Type B pancreatic cell (in vitro differentiated cells): ENCODE measurements at regions not wholly inside any gene's neighbourhood (a gene's known extent, or its start where the extent isn't known, plus 50 kb on each side); places are given as distances from the start of the nearest gene placed in this dataset.

Experiments used
- DNase-seq: peaks from one replicate; pipeline ENCODE4 v3.0.0; 2021; ENCODE audit warnings: mixed read lengths; ENCODE audit not compliant: unreplicated experiment; ENCODE audit errors: extremely low spot score
- H3K27ac Mint-ChIP-seq: 2 replicates; pipeline ENCODE4 v1.8.0; 2021; ENCODE audit warnings: mild to moderate bottlenecking, mixed read lengths
- H3K27me3 Mint-ChIP-seq: 2 replicates; pipeline ENCODE4 v1.8.0; 2021; ENCODE audit warnings: mixed read lengths
- H3K36me3 Mint-ChIP-seq: 2 replicates; pipeline ENCODE4 v1.8.0; 2021; ENCODE audit warnings: mixed read lengths
- H3K4me1 Mint-ChIP-seq: one replicate; pipeline ENCODE4 v1.8.0; 2021; ENCODE audit warnings: mixed read lengths; ENCODE audit not compliant: unreplicated experiment
- H3K4me3 Mint-ChIP-seq: 2 replicates; pipeline ENCODE4 v1.8.0; 2021; ENCODE audit warnings: mild to moderate bottlenecking, mixed read lengths
- H3K9me3 Mint-ChIP-seq: 2 replicates; pipeline ENCODE4 v1.8.0; 2021; ENCODE audit warnings: mixed read lengths
- TF ChIP-seq, protein P1 (sequence below): fragments of 200-600 bp; sonication (generic); conservative IDR thresholded peaks from 2 replicates; pipeline ENCODE4 v1.5.0; 2021; ENCODE audit warnings: antibody characterized with exemption, mild to moderate bottlenecking

- Mint-ChIP-seq H3K4me1 (peaks cover 4% of the 10 kb centered on the region), H3K4me3 (peak overlapping the region; percentile 73), H3K27ac (peak overlapping the region; percentile 18), H3K9me3 (no peaks in the 10 kb centered on the region), H3K36me3 (no peaks in the 10 kb centered on the region), H3K27me3 (peaks cover 78% of the 10 kb centered on the region)
- TF ChIP-seq, protein P1, sequence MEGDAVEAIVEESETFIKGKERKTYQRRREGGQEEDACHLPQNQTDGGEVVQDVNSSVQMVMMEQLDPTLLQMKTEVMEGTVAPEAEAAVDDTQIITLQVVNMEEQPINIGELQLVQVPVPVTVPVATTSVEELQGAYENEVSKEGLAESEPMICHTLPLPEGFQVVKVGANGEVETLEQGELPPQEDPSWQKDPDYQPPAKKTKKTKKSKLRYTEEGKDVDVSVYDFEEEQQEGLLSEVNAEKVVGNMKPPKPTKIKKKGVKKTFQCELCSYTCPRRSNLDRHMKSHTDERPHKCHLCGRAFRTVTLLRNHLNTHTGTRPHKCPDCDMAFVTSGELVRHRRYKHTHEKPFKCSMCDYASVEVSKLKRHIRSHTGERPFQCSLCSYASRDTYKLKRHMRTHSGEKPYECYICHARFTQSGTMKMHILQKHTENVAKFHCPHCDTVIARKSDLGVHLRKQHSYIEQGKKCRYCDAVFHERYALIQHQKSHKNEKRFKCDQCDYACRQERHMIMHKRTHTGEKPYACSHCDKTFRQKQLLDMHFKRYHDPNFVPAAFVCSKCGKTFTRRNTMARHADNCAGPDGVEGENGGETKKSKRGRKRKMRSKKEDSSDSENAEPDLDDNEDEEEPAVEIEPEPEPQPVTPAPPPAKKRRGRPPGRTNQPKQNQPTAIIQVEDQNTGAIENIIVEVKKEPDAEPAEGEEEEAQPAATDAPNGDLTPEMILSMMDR: no peak
- DNase-seq: no peak
Observed at GRCh38 chr12:94872971-94873733, 130.3 kb downstream of the NDUFA12 start.

- TF ChIP-seq, protein P1: no peak
- no peaks in the 10 kb centered on the region for H3K9me3 Mint-ChIP-seq
Observed at GRCh38 chr12:94872671-94872970, 130.9 kb downstream of the NDUFA12 start.

GRCh38 chr12:94872007-94872653, 131.4 kb downstream of the NDUFA12 start:
- H3K27ac Mint-ChIP-seq: peak overlapping the region; percentile 18
- TF ChIP-seq, protein P1: no peak
- DNase-seq: no peak
- peaks cover 69% of the 10 kb centered on the region for H3K27me3 Mint-ChIP-seq
- peaks cover 4% of the 10 kb centered on the region for H3K4me1 Mint-ChIP-seq
- no peaks in the 10 kb centered on the region for H3K9me3 Mint-ChIP-seq
- H3K4me3 Mint-ChIP-seq: peak overlapping the region; percentile 73
- H3K36me3 Mint-ChIP-seq: no peaks in the 10 kb centered on the region

More at GRCh38 chr12:94872671-94872970, 130.9 kb downstream of the NDUFA12 start:
- Mint-ChIP-seq H3K27me3 (peaks cover 73% of the 10 kb centered on the region), H3K27ac (peak overlapping the region; percentile 18), H3K4me3 (peak overlapping the region; percentile 73), H3K36me3 (no peaks in the 10 kb centered on the region), H3K4me1 (peaks cover 4% of the 10 kb centered on the region)
- DNase-seq: no peak

GRCh38 chr12:94870511-94870910, 133.0 kb downstream of the NDUFA12 start:
- no peak overlapping the region for H3K27ac Mint-ChIP-seq
- H3K9me3 Mint-ChIP-seq: no peaks in the 10 kb centered on the region
- TF ChIP-seq, protein P1: no peak
- H3K4me1 Mint-ChIP-seq: peaks cover 4% of the 10 kb centered on the region
- H3K36me3 Mint-ChIP-seq: no peaks in the 10 kb centered on the region
- DNase-seq: no peak
- no peak overlapping the region for H3K4me3 Mint-ChIP-seq
- peaks cover 57% of the 10 kb centered on the region for H3K27me3 Mint-ChIP-seq

DNA sequence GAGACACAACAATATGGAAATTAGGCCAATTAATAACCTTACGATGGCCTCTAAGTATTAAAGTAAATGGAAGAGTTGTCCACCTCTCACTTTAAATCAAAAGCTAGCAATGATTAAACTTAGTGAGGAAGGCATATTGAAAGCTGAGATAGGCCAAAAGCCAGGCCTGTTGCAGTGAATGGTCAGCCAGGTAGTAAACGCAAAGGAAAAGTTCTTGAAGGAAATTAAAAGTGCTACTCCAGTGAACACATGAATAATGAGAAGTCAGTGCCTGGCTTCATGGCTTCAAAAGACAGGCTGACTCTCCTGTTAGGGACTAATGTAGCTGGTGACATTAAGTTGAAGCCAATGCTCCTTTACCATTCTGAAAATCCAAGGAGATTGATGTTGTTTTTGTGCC, 135.3 kb downstream of the NDUFA12 start:
- TF ChIP-seq, protein P1: no peak

More for the DNA sequence above, 135.3 kb downstream of the NDUFA12 start:
- Mint-ChIP-seq H3K27ac (no peak overlapping the region), H3K9me3 (peaks cover 3% of the 10 kb centered on the region), H3K4me1 (peaks cover 4% of the 10 kb centered on the region), H3K36me3 (no peaks in the 10 kb centered on the region), H3K27me3 (peaks cover 44% of the 10 kb centered on the region), H3K4me3 (no peak overlapping the region)
- DNase-seq: no peak
